GM10248 (cell line): ENCODE measurements at regions not wholly inside any gene's neighbourhood (a gene's known extent, or its start where the extent isn't known, plus 50 kb on each side); places are given as distances from the start of the nearest gene placed in this dataset.

Experiments used
- CTCF ChIA-PET: fragments of 300-600 bp; sonication (Branson Sonifier 250); formaldehyde crosslinking; extraction: SDS; loops from one replicate; lab custom pipeline; 2021; ENCODE audit warnings: antibody characterized with exemption; lab: Yijun Ruan, JAX
- POLR2A ChIA-PET: fragments of 350-650 bp; sonication (Branson Sonifier 250); formaldehyde crosslinking; extraction: SDS; loops from one replicate; lab custom pipeline; 2020; ENCODE audit warnings: antibody characterized with exemption; lab: Yijun Ruan, JAX
- DNase-seq: peaks from one replicate; pipeline ENCODE4 v3.0.0; 2012; ENCODE audit errors: extremely low spot score
- CTCF ChIP-seq: IDR thresholded peaks from 2 replicates; pipeline ENCODE4 v1.5.1; 2012; ENCODE audit warnings: mild to moderate bottlenecking, low read depth; ENCODE audit errors: extremely low read depth, missing control alignments, control extremely low read depth

- no peak for DNase-seq
- POLR2A ChIA-PET = no interaction called here
- CTCF ChIA-PET = no interaction called here
- no peak for TF ChIP-seq CTCF
Measured at GRCh38 chr6:49097116-49097515, 365.9 kb downstream of the MMUT start.

GRCh38 chr6:49088631-49089030 is 374.4 kb downstream of the MMUT start:
- ChIA-PET CTCF (no interaction called here), POLR2A (no interaction called here)
- TF ChIP-seq CTCF = no peak
- no peak for DNase-seq

- POLR2A ChIA-PET = no interaction called here
- no peak for DNase-seq
- CTCF ChIA-PET = no interaction called here
- no peak for TF ChIP-seq CTCF
Measured at GRCh38 chr6:49087369-49087768, 375.7 kb downstream of the MMUT start.

- POLR2A ChIA-PET = no interaction called here
- DNase-seq = no peak
Measured at GRCh38 chr6:49082611-49083010, 380.4 kb downstream of the MMUT start.

GRCh38 chr6:49072885-49073620 is 390.0 kb downstream of the MMUT start:
- DNase-seq = no peak
- POLR2A ChIA-PET = no interaction called here
- CTCF ChIA-PET = interaction anchor here (1.5 kb wide), 1 partner anchor 15 kb away, joined by 3 read pairs; no protein-coding TSS in a partner anchor
- no peak for TF ChIP-seq CTCF

More at GRCh38 chr6:49082611-49083010, 380.4 kb downstream of the MMUT start:
- no peak for TF ChIP-seq CTCF
- CTCF ChIA-PET = no interaction called here

- ChIA-PET POLR2A (no interaction called here), CTCF (interaction anchor here (1.3 kb wide), 1 partner anchor 10 kb away, joined by 4 read pairs; no protein-coding TSS in a partner anchor)
- DNase-seq = no peak
- TF ChIP-seq CTCF = no peak
Measured at GRCh38 chr6:49072146-49072545, 390.9 kb downstream of the MMUT start.
